Peyer's patch (tissue), 4 donors: ENCODE measurements at regions not wholly inside any gene's neighbourhood (a gene's known extent, or its start where the extent isn't known, plus 50 kb on each side); places are given as distances from the start of the nearest gene placed in this dataset.

Experiments used
- DNase-seq, 3 donors: peaks; one replicate each; pipeline ENCODE4 v3.0.0-alpha.2; 2017 to 2019
- H3K27ac ChIP-seq, 4 donors: fragments of 200-600 bp; sonication (generic); one replicate each; pipeline ENCODE4 v1.5.1; 2016 to 2019
- H3K27me3 ChIP-seq, 2 donors: fragments of 200-600 bp; sonication (generic); one replicate each; pipeline ENCODE4 v1.5.1; 2019
- H3K36me3 ChIP-seq, 3 donors: fragments of 200-600 bp; sonication (generic); one replicate each; pipeline ENCODE4 v1.5.1; 2016 to 2019
- H3K4me1 ChIP-seq, 4 donors: fragments of 200-600 bp; sonication (generic); one replicate each; pipeline ENCODE4 v1.5.1; 2016 to 2019
- H3K4me3 ChIP-seq, 4 donors: fragments of 200-600 bp; sonication (generic); 1 replicate in 3 of 4; 2 replicates in 1 of 4; pipeline ENCODE4 v1.5.1; 2016 to 2019; ENCODE audit warnings: mild to moderate bottlenecking in 1 of 4
- H3K9me3 ChIP-seq, 4 donors: fragments of 200-600 bp; sonication (generic); one replicate each; pipeline ENCODE4 v1.5.1; 2016 to 2019; ENCODE audit warnings: mild to moderate bottlenecking in 1 of 4
- POLR2A ChIP-seq, 2 donors: fragments of 450-650 bp; IDR thresholded peaks; one replicate each; pipeline ENCODE4 v1.5.1; 2017; ENCODE audit warnings: antibody characterized with exemption in 2 of 2, mild to moderate bottlenecking in 2 of 2, moderate library complexity in 2 of 2
- TF ChIP-seq, protein P1 (sequence below), 6 experiments: fragments of 450-650 bp in 4 of 6; fragments of 200-600 bp in 2 of 6; sonication (generic) in 1 of 6; IDR thresholded peaks; one replicate each; pipeline ENCODE4 v1.5.1; 2017 to 2019; ENCODE audit warnings: antibody characterized with exemption in 6 of 6, mild to moderate bottlenecking in 3 of 6, moderate library complexity in 1 of 6

GRCh38 chr17:6297119-6297518 is 137.8 kb downstream of the AIPL1 start:
- DNase-seq = no peak
- H3K9me3 ChIP-seq = no peaks in the 10 kb centered on the region
- H3K4me3 ChIP-seq = no peak overlapping the region
- TF ChIP-seq, protein P1, sequence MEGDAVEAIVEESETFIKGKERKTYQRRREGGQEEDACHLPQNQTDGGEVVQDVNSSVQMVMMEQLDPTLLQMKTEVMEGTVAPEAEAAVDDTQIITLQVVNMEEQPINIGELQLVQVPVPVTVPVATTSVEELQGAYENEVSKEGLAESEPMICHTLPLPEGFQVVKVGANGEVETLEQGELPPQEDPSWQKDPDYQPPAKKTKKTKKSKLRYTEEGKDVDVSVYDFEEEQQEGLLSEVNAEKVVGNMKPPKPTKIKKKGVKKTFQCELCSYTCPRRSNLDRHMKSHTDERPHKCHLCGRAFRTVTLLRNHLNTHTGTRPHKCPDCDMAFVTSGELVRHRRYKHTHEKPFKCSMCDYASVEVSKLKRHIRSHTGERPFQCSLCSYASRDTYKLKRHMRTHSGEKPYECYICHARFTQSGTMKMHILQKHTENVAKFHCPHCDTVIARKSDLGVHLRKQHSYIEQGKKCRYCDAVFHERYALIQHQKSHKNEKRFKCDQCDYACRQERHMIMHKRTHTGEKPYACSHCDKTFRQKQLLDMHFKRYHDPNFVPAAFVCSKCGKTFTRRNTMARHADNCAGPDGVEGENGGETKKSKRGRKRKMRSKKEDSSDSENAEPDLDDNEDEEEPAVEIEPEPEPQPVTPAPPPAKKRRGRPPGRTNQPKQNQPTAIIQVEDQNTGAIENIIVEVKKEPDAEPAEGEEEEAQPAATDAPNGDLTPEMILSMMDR (IDR thresholded peaks at IDR 0.05) = no peak
- no peak for TF ChIP-seq POLR2A (IDR thresholded peaks at IDR 0.05)
- H3K4me1 ChIP-seq = no peaks in the 10 kb centered on the region
- H3K27me3 ChIP-seq = no peaks in the 10 kb centered on the region
- H3K27ac ChIP-seq = no peak overlapping the region
- H3K36me3 ChIP-seq = no peaks in the 10 kb centered on the region

GRCh38 chr17:6290488-6291196 is 144.3 kb downstream of the AIPL1 start:
- TF ChIP-seq, protein P1 (IDR thresholded peaks at IDR 0.05) = no peak
- TF ChIP-seq POLR2A (IDR thresholded peaks at IDR 0.05) = no peak
- no peak for DNase-seq
- no peak overlapping the region for H3K4me3 ChIP-seq
- no peaks in the 10 kb centered on the region for H3K9me3 ChIP-seq
- H3K27ac ChIP-seq = no peak overlapping the region
- no peaks in the 10 kb centered on the region for H3K4me1 ChIP-seq
- H3K36me3 ChIP-seq = no peaks in the 10 kb centered on the region
- H3K27me3 ChIP-seq = no peaks in the 10 kb centered on the region

DNA sequence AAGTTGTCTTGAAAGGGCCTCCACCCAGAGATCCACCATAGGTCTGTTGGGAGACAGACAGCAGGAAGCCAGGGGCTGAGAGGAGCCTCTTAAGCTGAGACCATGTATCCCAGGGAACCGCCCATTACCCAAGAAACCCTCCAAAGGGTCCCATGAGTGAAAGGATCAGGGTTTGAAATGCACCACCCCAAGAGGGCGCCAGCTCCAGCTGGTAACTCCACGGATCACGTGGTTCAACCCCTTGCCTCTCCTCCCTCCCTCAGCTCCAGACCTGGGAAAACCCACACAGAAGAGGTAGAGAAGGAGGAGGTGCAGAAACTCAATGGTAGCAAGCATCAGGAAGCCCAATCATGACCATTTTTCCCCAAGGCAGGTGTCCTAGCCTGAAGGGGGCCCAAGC is 148.7 kb downstream of the AIPL1 start:
- Histone ChIP-seq H3K9me3 (no peaks in the 10 kb centered on the region), H3K4me1 (no peaks in the 10 kb centered on the region), H3K36me3 (no peaks in the 10 kb centered on the region), H3K4me3 (no peak overlapping the region), H3K27me3 (no peaks in the 10 kb centered on the region), H3K27ac (no peak overlapping the region)
- no peak for TF ChIP-seq POLR2A (IDR thresholded peaks at IDR 0.05)
- TF ChIP-seq, protein P1 (IDR thresholded peaks at IDR 0.05) = no peak
- no peak for DNase-seq

GRCh38 chr17:6285486-6285885 is 149.4 kb downstream of the AIPL1 start:
- TF ChIP-seq, protein P1 (IDR thresholded peaks at IDR 0.05) = no peak
- TF ChIP-seq POLR2A (IDR thresholded peaks at IDR 0.05) = no peak
- H3K27ac ChIP-seq = no peak overlapping the region
- H3K27me3 ChIP-seq = no peaks in the 10 kb centered on the region
- no peaks in the 10 kb centered on the region for H3K4me1 ChIP-seq
- no peak for DNase-seq
- no peaks in the 10 kb centered on the region for H3K9me3 ChIP-seq
- no peaks in the 10 kb centered on the region for H3K36me3 ChIP-seq
- H3K4me3 ChIP-seq = no peak overlapping the region

- TF ChIP-seq, protein P1 (IDR thresholded peaks at IDR 0.05) = peak in 4 of 6 experiments; percentile 18 to 71 (median 71)
- no peak for TF ChIP-seq POLR2A (IDR thresholded peaks at IDR 0.05)
- Histone ChIP-seq H3K4me1 (no peaks in the 10 kb centered on the region), H3K9me3 (no peaks in the 10 kb centered on the region), H3K27me3 (no peaks in the 10 kb centered on the region), H3K36me3 (no peaks in the 10 kb centered on the region), H3K4me3 (no peak overlapping the region), H3K27ac (no peak overlapping the region)
- peak in 2 of 3 donors; percentile 62 to 67 for DNase-seq
These were observed 155.3 kb downstream of the AIPL1 start for GRCh38 chr17:6279659-6280058.
